Left colon (tissue), 2 donors: ENCODE measurements at regions not wholly inside any gene's neighbourhood (a gene's known extent, or its start where the extent isn't known, plus 50 kb on each side); places are given as distances from the start of the nearest gene placed in this dataset.
"Not testable (repeated sequence)": the region's sequence is repeated elsewhere in the genome, so short reads cannot be mapped to it uniquely, and the experiment has no call there.

ENCODE experiments used
- ATAC-seq: fragments of 200-7000 bp; cut with Tn5 transposase; one replicate; pipeline ENCODE4 v1.9.1; 2020; ENCODE audit warnings: mild to moderate bottlenecking, moderate library complexity
- DNase-seq, 2 donors: peaks; one replicate each; pipeline ENCODE4 v3.0.0-alpha.2; 2020
- intact Hi-C, 2 donors: fragments of 100-400 bp; cut with DNase I in 1 of 2; cut with micrococcal nuclease in 1 of 2; formaldehyde crosslinking; loops; one replicate each; pipeline versions ENCODE4 v1.11.2 to v1.14.0; 2022; cut with DNase I, micrococcal nuclease
- donor health status: DM: no; HTN: no; CAD: no.
- donor health status: DM: yes; HTN: yes; CAD: no.

GRCh38 chr4:54596201-54596600 lies 61.6 kb upstream of the KIT start:
- no peak for DNase-seq
- no peak for ATAC-seq
- intact Hi-C loops, result no loop called here

GRCh38 chr4:54597678-54598077 lies 60.1 kb upstream of the KIT start:
- intact Hi-C loops, DNase-seq, ATAC-seq: not testable (repeated sequence)

DNA sequence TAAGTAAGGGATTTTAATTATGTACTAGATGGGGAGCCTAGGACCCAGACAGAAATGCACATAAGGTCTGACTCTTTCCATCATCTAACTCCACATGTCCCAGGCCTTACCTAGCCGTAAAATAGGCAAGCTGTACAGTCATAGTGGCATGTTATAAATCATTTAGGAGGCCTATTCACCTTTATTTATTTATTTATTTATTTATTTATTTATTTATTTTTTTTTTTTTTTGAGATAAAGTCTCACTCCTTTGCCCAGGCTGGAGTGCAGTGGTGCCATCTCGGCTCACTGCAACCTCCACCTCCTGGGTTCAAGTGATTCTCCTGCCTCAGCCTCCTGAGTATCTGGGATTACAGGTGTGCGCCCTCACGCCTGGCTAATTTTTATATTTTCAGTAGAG lies 55.6 kb upstream of the KIT start:
- DNase-seq, intact Hi-C loops, ATAC-seq: not testable (repeated sequence)

GRCh38 chr4:54607067-54607466 lies 50.7 kb upstream of the KIT start:
- intact Hi-C loops, result no loop called here
- DNase-seq (no peak), ATAC-seq (no peak)

- ATAC-seq (no peak), DNase-seq (no peak)
- intact Hi-C loops, result no loop called here
Observed at GRCh38 chr4:54607521-54607920, 50.2 kb upstream of the KIT start.
